PC-9 (cell line): ENCODE measurements at regions not wholly inside any gene's neighbourhood (a gene's known extent, or its start where the extent isn't known, plus 50 kb on each side); places are given as distances from the start of the nearest gene placed in this dataset.

ENCODE experiments used
- CTCF ChIP-seq: fragments of 200-600 bp; sonication (generic); conservative IDR thresholded peaks from 2 replicates; pipeline ENCODE4 v1.6.1; 2017; ENCODE audit warnings: mixed run types, antibody characterized with exemption, mild to moderate bottlenecking, moderate library complexity
- EZH2 ChIP-seq: fragments of 200-600 bp; sonication (generic); IDR thresholded peaks from 2 replicates; pipeline ENCODE4 v1.8.0; 2017; ENCODE audit warnings: antibody characterized with exemption, low read depth

GRCh38 chr7:33798686-33799325 is 106.5 kb upstream of the BMPER start:
- TF ChIP-seq CTCF, result no peak
- no peak for TF ChIP-seq EZH2
